Vagina (tissue), 2 donors: ENCODE measurements at regions not wholly inside any gene's neighbourhood (a gene's known extent, or its start where the extent isn't known, plus 50 kb on each side); places are given as distances from the start of the nearest gene placed in this dataset.

Experiments
- POLR2AphosphoS5 ChIP-seq, 2 donors: sonication (generic); formaldehyde crosslinking; IDR thresholded peaks; one replicate each; pipeline ENCODE4 v1.9.0; 2017; ENCODE audit warnings: antibody characterized with exemption in 2 of 2, mild to moderate bottlenecking in 2 of 2, low read depth in 1 of 2; ENCODE audit not compliant: insufficient read depth in 1 of 2
- TF ChIP-seq, protein P1 (sequence below), 3 experiments: fragments of 450-650 bp in 2 of 3; fragments of 200-600 bp in 1 of 3; sonication (generic) in 1 of 3; IDR thresholded peaks; one replicate each; pipeline ENCODE4 v1.5.1; 2017 to 2019; ENCODE audit warnings: antibody characterized with exemption in 3 of 3, mild to moderate bottlenecking in 2 of 3, moderate library complexity in 2 of 3

DNA sequence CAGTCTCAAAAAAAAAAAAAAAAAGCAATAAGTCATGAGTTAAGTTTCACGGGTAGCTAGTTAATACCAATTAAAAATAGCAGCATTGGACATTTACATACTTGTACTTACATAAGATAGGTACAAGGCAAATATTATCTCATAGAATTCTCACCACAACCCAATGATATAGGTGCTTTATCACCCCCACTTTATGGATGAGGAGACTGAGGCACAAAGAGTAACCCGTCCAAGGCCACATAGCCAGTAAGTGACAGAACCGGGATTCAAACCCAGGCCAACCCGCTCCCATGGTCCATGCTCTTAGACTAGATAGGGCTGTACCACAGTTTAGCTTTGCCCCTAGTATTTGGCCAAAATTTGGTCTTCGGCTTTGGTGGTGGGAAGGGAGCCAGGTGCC is 132.5 kb upstream of the SLC45A1 start:
- TF ChIP-seq, protein P1, sequence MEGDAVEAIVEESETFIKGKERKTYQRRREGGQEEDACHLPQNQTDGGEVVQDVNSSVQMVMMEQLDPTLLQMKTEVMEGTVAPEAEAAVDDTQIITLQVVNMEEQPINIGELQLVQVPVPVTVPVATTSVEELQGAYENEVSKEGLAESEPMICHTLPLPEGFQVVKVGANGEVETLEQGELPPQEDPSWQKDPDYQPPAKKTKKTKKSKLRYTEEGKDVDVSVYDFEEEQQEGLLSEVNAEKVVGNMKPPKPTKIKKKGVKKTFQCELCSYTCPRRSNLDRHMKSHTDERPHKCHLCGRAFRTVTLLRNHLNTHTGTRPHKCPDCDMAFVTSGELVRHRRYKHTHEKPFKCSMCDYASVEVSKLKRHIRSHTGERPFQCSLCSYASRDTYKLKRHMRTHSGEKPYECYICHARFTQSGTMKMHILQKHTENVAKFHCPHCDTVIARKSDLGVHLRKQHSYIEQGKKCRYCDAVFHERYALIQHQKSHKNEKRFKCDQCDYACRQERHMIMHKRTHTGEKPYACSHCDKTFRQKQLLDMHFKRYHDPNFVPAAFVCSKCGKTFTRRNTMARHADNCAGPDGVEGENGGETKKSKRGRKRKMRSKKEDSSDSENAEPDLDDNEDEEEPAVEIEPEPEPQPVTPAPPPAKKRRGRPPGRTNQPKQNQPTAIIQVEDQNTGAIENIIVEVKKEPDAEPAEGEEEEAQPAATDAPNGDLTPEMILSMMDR (IDR thresholded peaks at IDR 0.05), result no peak
- TF ChIP-seq POLR2AphosphoS5 (IDR thresholded peaks at IDR 0.05; ENCODE audit: insufficient read depth in 1 of 2, low read depth in 1 of 2), result no peak
